ENCODE measurements at regions not wholly inside any gene's neighbourhood (a gene's known extent, or its start where the extent isn't known, plus 50 kb on each side); places are given as distances from the start of the nearest gene placed in this dataset.

GRCh38 chr2:15729709-15730544, 138.3 kb downstream of the DDX1 start:
- Mint-ChIP-seq H3K36me3 (no peaks in the 10 kb centered on the region), H3K4me3 (no peak overlapping the region), H3K4me1 (no peaks in the 10 kb centered on the region), H3K9me3 (ENCODE audit: low read depth) (no peaks in the 10 kb centered on the region), H3K27me3 (peaks cover 5% of the 10 kb centered on the region), H3K27ac (no peak overlapping the region)
- ATAC-seq: no peak
- CTCF ChIA-PET: no interaction called here
- DNase-seq: no peak

GRCh38 chr2:15730545-15731212, 139.0 kb downstream of the DDX1 start:
- H3K27ac Mint-ChIP-seq: no peak overlapping the region
- ATAC-seq: no peak
- H3K27me3 Mint-ChIP-seq: peaks cover 5% of the 10 kb centered on the region
- no peaks in the 10 kb centered on the region for H3K36me3 Mint-ChIP-seq
- H3K4me3 Mint-ChIP-seq: no peak overlapping the region
- no peaks in the 10 kb centered on the region for H3K4me1 Mint-ChIP-seq
- CTCF ChIA-PET: no interaction called here
- H3K9me3 Mint-ChIP-seq (ENCODE audit: low read depth): no peaks in the 10 kb centered on the region
- DNase-seq: no peak

GRCh38 chr2:15731213-15731888, 139.7 kb downstream of the DDX1 start:
- Mint-ChIP-seq H3K27me3 (peaks cover 5% of the 10 kb centered on the region), H3K36me3 (no peaks in the 10 kb centered on the region), H3K4me3 (no peak overlapping the region), H3K4me1 (no peaks in the 10 kb centered on the region), H3K9me3 (ENCODE audit: low read depth) (no peaks in the 10 kb centered on the region), H3K27ac (no peak overlapping the region)
- DNase-seq: no peak
- CTCF ChIA-PET: no interaction called here
- ATAC-seq: no peak

- CTCF ChIA-PET: no interaction called here
- Mint-ChIP-seq H3K36me3 (no peaks in the 10 kb centered on the region), H3K27me3 (peaks cover 5% of the 10 kb centered on the region), H3K4me3 (no peak overlapping the region), H3K27ac (no peak overlapping the region), H3K4me1 (no peaks in the 10 kb centered on the region), H3K9me3 (ENCODE audit: low read depth) (no peaks in the 10 kb centered on the region)
- ATAC-seq (no peak), DNase-seq (no peak)
Measured at GRCh38 chr2:15731889-15732271, 140.2 kb downstream of the DDX1 start.

- no peak overlapping the region for H3K4me3 Mint-ChIP-seq
- CTCF ChIA-PET: no interaction called here
- H3K27ac Mint-ChIP-seq: no peak overlapping the region
Measured at GRCh38 chr2:15732341-15733077, 140.8 kb downstream of the DDX1 start.

GRCh38 chr2:15733867-15734673, 142.4 kb downstream of the DDX1 start:
- Mint-ChIP-seq H3K9me3 (ENCODE audit: low read depth) (no peaks in the 10 kb centered on the region), H3K27me3 (peaks cover 5% of the 10 kb centered on the region), H3K27ac (no peak overlapping the region), H3K4me3 (no peak overlapping the region), H3K36me3 (no peaks in the 10 kb centered on the region), H3K4me1 (no peaks in the 10 kb centered on the region)
- DNase-seq: no peak
- CTCF ChIA-PET: no interaction called here
- no peak for ATAC-seq

More at GRCh38 chr2:15732341-15733077, 140.8 kb downstream of the DDX1 start:
- ATAC-seq (no peak), DNase-seq (no peak)
- H3K9me3 Mint-ChIP-seq (ENCODE audit: low read depth): no peaks in the 10 kb centered on the region
- no peaks in the 10 kb centered on the region for H3K4me1 Mint-ChIP-seq
- H3K27me3 Mint-ChIP-seq: peaks cover 5% of the 10 kb centered on the region
- no peaks in the 10 kb centered on the region for H3K36me3 Mint-ChIP-seq

- Mint-ChIP-seq H3K27me3 (peaks cover 3% of the 10 kb centered on the region), H3K4me3 (no peak overlapping the region), H3K36me3 (no peaks in the 10 kb centered on the region), H3K27ac (no peak overlapping the region), H3K9me3 (ENCODE audit: low read depth) (no peaks in the 10 kb centered on the region), H3K4me1 (no peaks in the 10 kb centered on the region)
- DNase-seq (no peak), ATAC-seq (no peak)
- CTCF ChIA-PET: no interaction called here
Measured at GRCh38 chr2:15734674-15735483, 143.2 kb downstream of the DDX1 start.

- ATAC-seq (no peak), DNase-seq (no peak)
- no peaks in the 10 kb centered on the region for H3K4me1 Mint-ChIP-seq
- H3K4me3 Mint-ChIP-seq: no peak overlapping the region
- CTCF ChIA-PET: no interaction called here
- H3K9me3 Mint-ChIP-seq (ENCODE audit: low read depth): no peaks in the 10 kb centered on the region
- no peak overlapping the region for H3K27ac Mint-ChIP-seq
- peaks cover 3% of the 10 kb centered on the region for H3K27me3 Mint-ChIP-seq
- no peaks in the 10 kb centered on the region for H3K36me3 Mint-ChIP-seq
Measured at GRCh38 chr2:15735484-15736326, 144.0 kb downstream of the DDX1 start.

- Mint-ChIP-seq H3K27me3 (peaks cover 2% of the 10 kb centered on the region), H3K4me1 (no peaks in the 10 kb centered on the region), H3K27ac (no peak overlapping the region), H3K9me3 (ENCODE audit: low read depth) (no peaks in the 10 kb centered on the region), H3K36me3 (no peaks in the 10 kb centered on the region), H3K4me3 (no peak overlapping the region)
- DNase-seq (no peak), ATAC-seq (no peak)
- CTCF ChIA-PET: no interaction called here
Measured at GRCh38 chr2:15736396-15737180, 144.9 kb downstream of the DDX1 start.

GRCh38 chr2:15737314-15738224, 145.9 kb downstream of the DDX1 start:
- Mint-ChIP-seq H3K36me3 (no peaks in the 10 kb centered on the region), H3K27ac (no peak overlapping the region), H3K9me3 (ENCODE audit: low read depth) (no peaks in the 10 kb centered on the region), H3K4me1 (no peaks in the 10 kb centered on the region), H3K4me3 (no peak overlapping the region), H3K27me3 (peaks cover 2% of the 10 kb centered on the region)
- CTCF ChIA-PET: no interaction called here
- ATAC-seq: no peak
- no peak for DNase-seq

All from activated CD8-positive, alpha-beta memory T cell treated with anti-CD3 and anti-CD28 coated beads, Interleukin-2, amount 10 ng/mL, durations not matched to agents 7 days and 5 days (primary cell).